Right hindlimb (tissue), 1 donor: ENCODE measurements at regions not wholly inside any gene's neighbourhood (a gene's known extent, or its start where the extent isn't known, plus 50 kb on each side); places are given as distances from the start of the nearest gene placed in this dataset.

Experiments
- DNase-seq: peaks from one replicate; pipeline ENCODE4 v3.0.0-alpha.2; 2018

DNA sequence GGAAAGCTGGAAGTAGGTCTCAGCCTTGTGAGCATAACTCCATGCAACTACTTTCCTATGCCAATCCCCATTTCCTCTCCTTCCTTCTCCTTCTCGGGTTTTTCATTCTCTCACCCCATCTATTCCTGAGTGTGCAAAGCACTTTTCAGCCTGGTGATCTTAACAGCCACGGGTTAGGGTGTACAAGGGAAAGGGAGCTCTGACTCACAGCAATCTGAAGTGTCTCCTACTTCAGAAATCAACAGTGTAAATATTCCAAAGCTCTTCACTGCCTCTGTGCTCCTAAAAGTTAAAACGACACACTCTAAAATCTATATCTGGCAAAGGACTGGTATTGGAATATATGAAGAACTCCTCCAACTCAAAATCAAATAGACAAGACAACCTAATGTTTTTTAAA is 268.0 kb upstream of the IRX3 start:
- no peak for DNase-seq

- DNase-seq, result no peak
These were observed 261.7 kb upstream of the IRX3 start for GRCh38 chr16:54548281-54548680.

- no peak for DNase-seq
These were observed 260.5 kb upstream of the IRX3 start for GRCh38 chr16:54547052-54547451.

GRCh38 chr16:54546521-54546920 is 259.9 kb upstream of the IRX3 start:
- DNase-seq, result peak; percentile 52

DNA sequence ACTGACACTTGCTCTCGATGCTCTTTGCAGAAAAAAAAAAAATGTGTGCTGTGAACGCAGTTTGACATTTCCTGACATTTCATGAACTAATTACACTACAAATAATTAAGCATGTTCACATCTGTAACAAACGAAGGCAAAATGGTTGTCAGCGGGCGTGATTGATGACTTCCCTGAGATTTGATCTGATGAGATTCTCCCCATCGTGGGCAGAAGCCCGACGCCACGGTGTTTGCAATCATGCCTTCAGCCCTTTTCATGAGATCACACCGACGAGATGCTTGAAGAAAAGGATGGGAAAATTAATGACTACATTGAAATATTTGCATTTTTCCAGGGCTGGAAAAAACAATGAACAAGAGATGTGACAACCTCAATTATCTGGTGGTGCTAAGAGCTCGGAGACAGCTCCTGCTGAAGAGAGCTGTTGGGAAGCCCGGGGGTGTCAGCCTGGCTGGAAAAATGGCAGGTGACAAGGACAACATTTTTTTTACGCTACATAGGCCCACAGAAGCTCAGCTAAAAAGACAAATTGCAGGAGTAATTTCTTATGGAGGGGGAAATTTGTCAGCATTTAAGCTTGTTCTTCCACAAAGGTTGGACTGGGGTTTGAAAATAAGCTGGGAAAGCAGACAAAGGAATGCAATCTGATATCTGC is 259.4 kb upstream of the IRX3 start:
- DNase-seq, result no peak

GRCh38 chr16:54544553-54545180 is 258.1 kb upstream of the IRX3 start:
- DNase-seq, result no peak

- no peak for DNase-seq
These were observed 256.4 kb upstream of the IRX3 start for GRCh38 chr16:54542805-54543505.

- DNase-seq, result no peak
These were observed 254.1 kb upstream of the IRX3 start for GRCh38 chr16:54540525-54541180.

GRCh38 chr16:54538276-54538675 is 251.7 kb upstream of the IRX3 start:
- DNase-seq, result no peak

DNA sequence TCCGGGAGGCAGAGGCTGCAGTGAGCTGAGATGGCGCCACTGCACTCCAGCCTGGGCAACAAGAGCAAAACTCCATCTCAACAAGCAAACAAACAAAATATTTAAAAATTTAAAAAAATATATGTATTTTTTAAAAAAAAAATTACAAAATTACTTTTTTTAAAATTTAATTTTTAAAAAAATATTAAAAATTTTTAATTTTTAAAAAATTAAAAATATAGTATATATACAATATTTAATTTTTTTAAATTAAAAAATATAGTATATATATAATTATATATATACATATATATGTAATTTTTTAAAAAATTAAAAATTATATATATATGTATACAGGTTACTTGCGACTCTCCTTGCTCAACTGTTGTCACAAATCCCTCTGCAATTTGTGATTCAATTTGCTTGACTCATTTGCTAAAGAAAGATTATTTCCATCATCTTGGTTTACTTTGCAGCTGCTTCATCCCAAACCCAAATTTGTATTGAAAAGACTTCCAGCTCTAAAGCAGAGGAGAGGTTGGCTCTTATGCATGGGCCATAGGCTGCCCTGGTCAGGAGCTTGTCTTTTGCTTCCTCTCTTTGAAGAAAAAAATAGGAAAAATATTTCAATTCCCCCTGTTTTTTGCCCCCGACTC is 247.4 kb upstream of the IRX3 start:
- no peak for DNase-seq

GRCh38 chr16:54526916-54527315 is 240.3 kb upstream of the IRX3 start:
- DNase-seq, result no peak

GRCh38 chr16:54526087-54526486 is 239.5 kb upstream of the IRX3 start:
- DNase-seq, result no peak

GRCh38 chr16:54525104-54525503 is 238.5 kb upstream of the IRX3 start:
- DNase-seq, result no peak

DNA sequence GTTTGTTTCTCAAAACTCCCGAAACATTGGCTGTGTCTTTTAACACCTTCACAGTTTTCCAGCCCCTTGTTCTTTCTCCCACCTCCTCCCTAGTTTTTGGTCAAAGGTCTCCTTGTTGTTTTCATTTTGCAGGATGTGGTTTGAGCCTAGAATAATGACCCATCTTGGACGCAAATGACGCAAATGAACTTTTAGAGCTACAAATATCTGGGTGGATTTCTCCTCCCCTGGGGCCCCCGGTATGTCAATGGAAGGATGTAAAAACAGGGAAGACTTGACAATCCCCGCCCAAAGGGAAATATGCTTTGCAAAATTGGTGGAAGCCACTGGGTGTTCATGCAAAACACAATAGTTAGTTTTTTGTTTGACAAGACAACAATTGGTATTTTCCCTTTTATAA is 236.0 kb upstream of the IRX3 start:
- DNase-seq, result no peak

DNA sequence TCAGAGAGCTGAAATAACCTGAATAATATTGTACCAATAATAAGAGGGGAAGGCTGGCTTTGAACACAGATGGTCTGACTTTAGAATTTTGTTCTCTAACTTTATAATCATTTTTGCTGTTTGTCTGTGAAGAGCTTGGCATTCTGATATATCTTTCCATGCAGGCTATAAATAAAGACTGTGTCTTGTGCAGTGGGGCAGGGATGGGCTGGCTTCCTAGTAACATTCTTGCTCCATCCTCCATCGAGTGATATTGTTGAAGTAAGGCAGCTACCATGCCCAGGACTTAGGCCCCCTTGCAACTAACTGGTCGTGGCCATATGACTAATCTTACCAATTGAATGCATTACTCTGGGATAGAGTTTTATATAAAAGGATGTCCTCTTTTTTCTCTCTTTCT is 234.7 kb upstream of the IRX3 start:
- DNase-seq, result no peak

DNA sequence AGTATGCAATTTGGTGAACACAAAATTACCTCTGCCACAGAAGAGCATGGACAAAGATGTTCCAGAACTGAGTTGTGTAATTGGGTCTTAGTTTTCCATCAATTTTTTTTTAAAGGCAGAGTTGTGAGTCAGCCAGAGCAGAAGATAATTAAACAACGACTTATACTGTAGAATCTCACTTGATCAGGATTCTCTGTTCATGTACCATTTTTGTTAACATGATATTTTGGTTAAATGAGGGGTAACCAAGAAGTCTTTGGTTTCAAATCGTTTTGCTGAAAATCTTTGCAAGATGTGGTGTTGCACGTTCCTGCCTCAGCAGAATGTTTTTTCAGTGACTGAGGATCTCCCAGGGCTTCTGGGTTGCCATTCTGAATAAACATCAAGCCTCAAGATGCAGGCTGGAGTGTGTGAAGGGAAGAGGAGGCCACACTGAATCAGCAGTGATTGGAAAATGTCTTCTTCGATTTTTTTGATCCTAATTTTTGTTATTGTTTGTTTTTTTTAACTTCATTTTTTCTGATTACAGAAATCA is 232.6 kb upstream of the IRX3 start:
- no peak for DNase-seq

DNA sequence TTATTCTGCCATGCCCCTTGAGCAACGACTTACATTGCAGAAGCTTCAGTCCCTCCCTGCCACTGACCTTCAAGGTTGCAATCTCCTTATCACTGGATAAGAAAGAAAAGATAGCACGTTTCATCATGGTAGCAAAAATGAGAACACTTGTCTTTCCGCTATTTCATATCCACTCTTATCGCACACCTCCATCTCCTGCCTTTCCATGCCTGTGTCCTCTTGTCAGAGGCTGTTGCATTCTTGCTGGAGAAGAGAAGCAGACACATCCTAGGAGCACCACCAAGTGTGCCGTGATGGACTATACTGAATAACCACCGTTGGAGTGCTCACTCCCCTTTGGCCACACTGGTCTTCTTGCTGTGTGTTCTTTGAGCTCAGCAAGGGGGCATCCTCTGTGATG is 230.6 kb upstream of the IRX3 start:
- no peak for DNase-seq

DNA sequence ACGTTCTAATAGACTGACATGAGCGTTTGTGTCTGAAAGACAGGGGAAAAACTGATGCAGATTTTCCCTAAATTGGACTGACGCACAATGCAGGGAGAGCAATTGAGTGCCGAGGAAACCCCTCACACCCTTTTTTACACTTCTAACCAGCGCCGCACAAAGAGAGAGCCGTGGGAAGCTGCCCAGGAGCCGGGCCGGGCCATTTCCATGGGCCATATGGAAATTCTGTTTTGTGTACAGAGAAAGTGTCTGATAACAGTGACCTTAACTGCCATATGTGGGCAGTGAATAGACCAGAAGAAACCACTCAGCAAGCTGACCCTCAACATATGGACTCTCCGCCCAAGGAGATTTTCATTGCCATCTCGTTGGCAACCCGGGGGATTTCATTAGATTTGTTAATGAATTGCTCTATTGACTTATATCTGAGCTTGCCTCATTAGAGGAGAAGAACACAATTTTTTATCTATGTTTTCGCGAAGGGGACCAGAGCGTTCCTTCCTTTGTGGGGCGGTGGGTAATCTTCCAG is 225.9 kb upstream of the IRX3 start:
- DNase-seq, result no peak

- DNase-seq, result no peak
These were observed 224.7 kb upstream of the IRX3 start for GRCh38 chr16:54511222-54511731.

DNA sequence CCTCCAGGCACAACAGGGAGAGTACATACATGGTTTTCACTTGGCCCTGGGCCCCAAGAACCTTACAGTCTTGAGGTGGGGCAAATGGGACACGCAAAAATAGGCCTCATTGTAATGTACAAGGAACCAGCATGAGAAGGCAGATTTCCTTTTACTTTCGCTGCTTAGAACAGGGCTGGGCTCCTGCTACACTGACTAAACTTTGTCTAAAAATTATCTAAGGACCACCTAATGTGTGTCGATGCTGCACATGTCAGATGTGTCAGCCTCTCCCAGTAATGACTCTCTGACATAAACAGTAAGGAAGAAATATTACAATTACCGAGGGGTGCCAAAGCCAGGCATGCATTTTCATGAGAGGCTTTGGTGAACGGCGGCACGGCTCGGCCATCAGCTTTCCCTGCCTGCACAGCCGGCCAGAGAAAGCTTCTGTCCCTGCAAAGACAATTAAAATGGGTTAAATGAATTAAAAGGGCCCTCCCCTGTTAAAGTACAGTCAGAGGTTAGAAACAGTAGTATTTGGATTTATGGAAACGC is 224.2 kb upstream of the IRX3 start:
- DNase-seq, result peak; percentile 53

DNA sequence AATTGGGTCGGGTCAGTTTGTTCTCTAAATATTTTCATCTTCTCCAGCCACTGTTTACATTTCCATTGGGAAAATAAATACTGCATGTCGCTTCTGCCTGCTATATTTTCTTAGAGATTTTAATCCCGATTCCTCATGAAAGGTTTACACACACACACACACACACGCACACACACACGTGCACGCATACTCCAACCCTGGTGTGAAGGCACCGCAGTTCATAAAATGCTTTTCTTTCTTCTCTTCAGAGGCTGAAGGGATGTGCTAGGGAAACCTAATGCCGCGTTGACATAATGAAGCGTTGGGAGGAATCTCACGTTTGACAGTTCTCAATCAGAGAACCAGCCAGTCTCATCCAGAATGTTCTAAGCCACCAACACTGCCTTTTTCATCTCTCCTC is 222.9 kb upstream of the IRX3 start:
- no peak for DNase-seq

GRCh38 chr16:54508351-54508750 is 221.8 kb upstream of the IRX3 start:
- DNase-seq, result no peak
